ENCODE measurements at regions not wholly inside any gene's neighbourhood (a gene's known extent, or its start where the extent isn't known, plus 50 kb on each side); places are given as distances from the start of the nearest gene placed in this dataset.

DNA sequence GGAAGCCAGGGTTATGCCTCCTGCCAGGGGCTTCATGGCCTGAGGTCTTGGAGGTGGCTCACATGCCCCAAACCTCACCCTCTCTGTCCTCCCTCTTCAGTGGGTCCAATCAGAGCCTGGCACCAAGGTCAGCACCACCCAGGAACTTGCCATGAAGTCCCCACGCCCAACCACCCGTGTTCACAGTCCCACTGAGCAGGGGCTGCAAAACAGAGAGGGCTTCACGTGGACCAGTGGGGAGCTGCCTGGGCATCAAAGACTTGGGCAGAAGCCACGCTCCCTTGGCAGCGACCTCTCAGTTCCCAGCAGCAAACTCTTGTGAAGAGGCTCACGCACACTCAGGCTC, 425.8 kb upstream of the B3GAT1 start:
- Histone ChIP-seq H3K4me3 (replicated peaks; ENCODE audit: low read depth, low read length) (no peak overlapping the region), H3K36me3 (ENCODE audit: control insufficient read depth, insufficient read depth, low read length) (no peaks in the 10 kb centered on the region), H3K27me3 (replicated peaks; ENCODE audit: control insufficient read depth, insufficient read depth, low read length) (no peaks in the 10 kb centered on the region; the same call in 1 of the 2 replicates)
- TF ChIP-seq, protein P1, sequence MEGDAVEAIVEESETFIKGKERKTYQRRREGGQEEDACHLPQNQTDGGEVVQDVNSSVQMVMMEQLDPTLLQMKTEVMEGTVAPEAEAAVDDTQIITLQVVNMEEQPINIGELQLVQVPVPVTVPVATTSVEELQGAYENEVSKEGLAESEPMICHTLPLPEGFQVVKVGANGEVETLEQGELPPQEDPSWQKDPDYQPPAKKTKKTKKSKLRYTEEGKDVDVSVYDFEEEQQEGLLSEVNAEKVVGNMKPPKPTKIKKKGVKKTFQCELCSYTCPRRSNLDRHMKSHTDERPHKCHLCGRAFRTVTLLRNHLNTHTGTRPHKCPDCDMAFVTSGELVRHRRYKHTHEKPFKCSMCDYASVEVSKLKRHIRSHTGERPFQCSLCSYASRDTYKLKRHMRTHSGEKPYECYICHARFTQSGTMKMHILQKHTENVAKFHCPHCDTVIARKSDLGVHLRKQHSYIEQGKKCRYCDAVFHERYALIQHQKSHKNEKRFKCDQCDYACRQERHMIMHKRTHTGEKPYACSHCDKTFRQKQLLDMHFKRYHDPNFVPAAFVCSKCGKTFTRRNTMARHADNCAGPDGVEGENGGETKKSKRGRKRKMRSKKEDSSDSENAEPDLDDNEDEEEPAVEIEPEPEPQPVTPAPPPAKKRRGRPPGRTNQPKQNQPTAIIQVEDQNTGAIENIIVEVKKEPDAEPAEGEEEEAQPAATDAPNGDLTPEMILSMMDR (IDR thresholded peaks at IDR 0.05; ENCODE audit: insufficient read depth, low read length, poor library complexity, severe bottlenecking) = no peak
- DNase-seq (ENCODE audit: extremely low read depth, insufficient read length) = no peak

DNA sequence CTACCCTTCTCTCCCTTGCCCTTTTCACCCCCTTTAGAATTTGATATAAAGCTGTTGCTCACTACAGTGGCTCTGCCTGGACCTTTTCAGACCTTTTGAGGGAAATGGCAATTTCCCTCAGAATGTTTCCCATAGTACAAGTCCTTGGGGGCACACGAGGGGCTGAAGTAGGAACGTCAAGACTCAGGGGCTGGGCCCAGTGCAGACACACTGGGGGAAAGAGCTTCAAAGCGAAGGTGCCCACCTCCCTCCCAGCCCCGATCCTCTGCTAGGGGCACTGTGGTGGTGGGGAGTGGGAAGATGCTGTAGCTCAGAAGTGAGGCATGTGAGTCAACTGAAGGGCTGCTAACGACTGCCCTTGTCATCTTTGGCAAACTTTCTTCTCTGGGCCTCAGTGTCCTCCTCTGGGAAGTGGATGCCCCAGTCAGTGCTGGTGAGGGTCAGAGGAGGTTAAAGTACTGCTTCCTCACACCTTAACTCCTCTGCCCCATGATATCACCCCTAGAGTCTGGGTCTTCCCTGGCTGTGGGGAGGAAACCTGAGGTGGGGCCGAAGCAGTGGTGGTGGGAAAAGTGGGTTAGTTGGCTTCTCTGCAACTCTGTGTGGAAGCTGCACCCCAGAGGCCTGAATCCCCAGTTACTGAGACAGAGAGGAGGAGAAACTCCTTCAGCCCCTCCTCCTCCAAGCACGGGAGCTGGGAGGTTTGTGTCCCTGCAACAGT, 425.3 kb upstream of the B3GAT1 start:
- Histone ChIP-seq H3K27me3 (replicated peaks; ENCODE audit: control insufficient read depth, insufficient read depth, low read length) (no peaks in the 10 kb centered on the region), H3K4me3 (replicated peaks; ENCODE audit: low read depth, low read length) (no peak overlapping the region), H3K36me3 (ENCODE audit: control insufficient read depth, insufficient read depth, low read length) (no peaks in the 10 kb centered on the region)
- no peak for DNase-seq (ENCODE audit: extremely low read depth, insufficient read length)
- TF ChIP-seq, protein P1 (IDR thresholded peaks at IDR 0.05; ENCODE audit: insufficient read depth, low read length, poor library complexity, severe bottlenecking) = no peak

DNA sequence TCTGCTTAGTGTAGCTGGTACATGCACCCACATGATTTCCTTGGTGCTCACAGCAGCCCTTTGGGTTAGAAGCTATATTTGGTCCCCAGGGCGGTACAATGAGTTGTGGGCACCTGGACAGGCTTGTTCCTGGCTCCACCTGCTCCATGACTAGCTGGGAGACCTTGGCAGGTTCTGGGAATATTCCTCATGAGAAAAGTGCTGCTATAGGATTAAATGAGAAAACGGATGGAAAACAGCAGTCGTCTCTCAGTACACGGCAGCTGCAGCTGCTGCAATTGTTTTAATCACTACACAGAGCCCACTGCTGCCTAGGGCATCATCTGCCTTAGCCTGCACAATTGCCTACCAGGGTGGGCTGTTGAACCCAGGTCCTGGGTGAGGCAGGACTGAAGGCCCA, 424.5 kb upstream of the B3GAT1 start:
- Histone ChIP-seq H3K27me3 (replicated peaks; ENCODE audit: control insufficient read depth, insufficient read depth, low read length) (no peaks in the 10 kb centered on the region), H3K4me3 (replicated peaks; ENCODE audit: low read depth, low read length) (no peak overlapping the region)
- DNase-seq (ENCODE audit: extremely low read depth, insufficient read length) = no peak

DNA sequence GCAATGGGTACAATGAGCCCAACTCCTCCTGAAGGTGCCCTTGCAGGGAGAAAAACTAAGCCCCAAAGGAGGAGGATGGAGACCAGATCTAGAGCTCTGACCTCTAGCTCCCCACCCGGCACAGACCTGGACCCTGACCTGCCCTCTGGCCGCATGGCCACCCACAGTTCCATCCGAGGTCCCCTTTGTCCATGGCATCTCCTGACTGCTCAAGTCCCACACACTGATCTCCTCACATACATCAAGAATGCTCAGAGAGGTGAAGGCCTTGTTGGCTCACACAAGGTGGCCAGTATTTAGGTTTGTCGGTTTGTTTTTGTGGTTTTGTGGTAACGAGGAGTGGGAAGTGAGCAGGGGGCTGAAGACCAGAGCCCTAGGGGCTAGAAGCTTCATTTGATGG, 423.5 kb upstream of the B3GAT1 start:
- no peak for DNase-seq (ENCODE audit: extremely low read depth, insufficient read length)
- no peaks in the 10 kb centered on the region for H3K27me3 ChIP-seq (replicated peaks; ENCODE audit: control insufficient read depth, insufficient read depth, low read length)
- no peaks in the 10 kb centered on the region for H3K36me3 ChIP-seq (ENCODE audit: control insufficient read depth, insufficient read depth, low read length)
- TF ChIP-seq, protein P1 (IDR thresholded peaks at IDR 0.05; ENCODE audit: insufficient read depth, low read length, poor library complexity, severe bottlenecking) = no peak
- H3K4me3 ChIP-seq (replicated peaks; ENCODE audit: low read depth, low read length) = no peak overlapping the region

More for the DNA sequence above, 424.5 kb upstream of the B3GAT1 start:
- no peaks in the 10 kb centered on the region for H3K36me3 ChIP-seq (ENCODE audit: control insufficient read depth, insufficient read depth, low read length)
- TF ChIP-seq, protein P1 (IDR thresholded peaks at IDR 0.05; ENCODE audit: insufficient read depth, low read length, poor library complexity, severe bottlenecking) = no peak

DNA sequence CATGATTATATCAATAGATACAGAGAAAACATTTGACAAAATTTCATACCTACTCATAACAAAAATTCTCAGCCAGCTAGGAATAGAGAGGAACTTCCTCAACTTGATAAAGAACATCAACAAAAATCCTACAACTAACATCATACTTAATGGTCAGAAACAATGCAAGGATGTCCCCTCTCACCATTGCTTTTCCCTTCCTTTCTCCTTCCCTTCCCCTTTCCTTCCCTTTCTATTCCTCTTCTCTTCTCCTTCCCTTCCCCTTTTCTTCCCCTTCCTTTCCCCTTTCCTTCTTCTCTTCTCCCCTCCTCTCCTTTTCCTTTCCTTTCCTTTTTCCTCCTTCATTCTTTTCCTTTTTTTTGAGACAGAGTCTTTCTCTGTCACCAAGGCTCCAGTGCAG, 418.3 kb upstream of the B3GAT1 start:
- Histone ChIP-seq H3K4me3 (replicated peaks; ENCODE audit: low read depth, low read length) (no peak overlapping the region), H3K27me3 (replicated peaks; ENCODE audit: control insufficient read depth, insufficient read depth, low read length) (no peaks in the 10 kb centered on the region), H3K36me3 (ENCODE audit: control insufficient read depth, insufficient read depth, low read length) (no peaks in the 10 kb centered on the region)
- TF ChIP-seq, protein P1 (IDR thresholded peaks at IDR 0.05; ENCODE audit: insufficient read depth, low read length, poor library complexity, severe bottlenecking) = no peak
- no peak for DNase-seq (ENCODE audit: extremely low read depth, insufficient read length)

DNA sequence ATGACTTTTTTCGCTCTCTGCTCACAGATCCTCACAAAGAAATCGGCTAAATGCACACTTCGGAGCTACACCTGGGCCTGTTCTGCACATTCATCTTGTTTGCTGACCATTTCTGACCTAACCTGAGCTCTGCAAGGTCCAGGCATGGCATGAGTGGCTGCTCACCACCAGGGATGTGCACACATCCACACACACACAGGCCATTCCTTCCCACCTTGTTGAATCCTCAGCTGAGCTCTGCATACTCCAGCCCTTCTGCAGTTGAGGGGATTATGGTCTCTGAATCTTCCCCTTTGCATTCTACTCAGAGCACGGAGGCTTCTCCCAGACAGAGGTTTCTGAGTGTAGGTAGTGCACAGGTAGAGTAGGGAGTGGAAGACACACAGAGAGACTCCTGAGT, 411.9 kb upstream of the B3GAT1 start:
- Histone ChIP-seq H3K27me3 (replicated peaks; ENCODE audit: control insufficient read depth, insufficient read depth, low read length) (no peaks in the 10 kb centered on the region; the same call in 1 of the 2 replicates), H3K36me3 (ENCODE audit: control insufficient read depth, insufficient read depth, low read length) (no peaks in the 10 kb centered on the region), H3K4me3 (replicated peaks; ENCODE audit: low read depth, low read length) (no peak overlapping the region)
- TF ChIP-seq, protein P1 (IDR thresholded peaks at IDR 0.05; ENCODE audit: insufficient read depth, low read length, poor library complexity, severe bottlenecking) = no peak
- DNase-seq (ENCODE audit: extremely low read depth, insufficient read length) = no peak
